GM12878 (cell line): ENCODE measurements at regions not wholly inside any gene's neighbourhood (a gene's known extent, or its start where the extent isn't known, plus 50 kb on each side); places are given as distances from the start of the nearest gene placed in this dataset.

Experiments used
- ATAC-seq: fragments of 200-7000 bp; cut with Tn5 transposase; 3 replicates; pipeline ENCODE4 v1.9.1; 2020; ENCODE audit warnings: mild to moderate bottlenecking, moderate library complexity
- BruUV-seq: library from RNA; stranded (reverse); fragments of 400-500 nt; replicated peaks from 2 replicates; lab custom pipeline; 2021; lab: Mats Ljungman, UMichigan
- CTCF ChIA-PET: fragments of 300-600 bp; sonication (Branson Sonifier 250); formaldehyde crosslinking; extraction: SDS; loops from one replicate; lab custom pipeline; 2021; ENCODE audit warnings: inconsistent platforms; lab: Yijun Ruan, JAX
- POLR2A ChIA-PET: fragments of 350-600 bp; formaldehyde crosslinking; extraction: SDS; loops from one replicate; lab custom pipeline; 2021; ENCODE audit warnings: inconsistent platforms; lab: Charles Lee
- RAD21 ChIA-PET: fragments of 300-600 bp; sonication (Branson Sonifier 250); formaldehyde crosslinking; loops from one replicate; lab custom pipeline; 2023; ENCODE audit warnings: antibody characterized with exemption; ENCODE audit not compliant: unreplicated experiment; lab: Charles Lee
- SMC1A ChIA-PET: fragments of 300-600 bp; sonication (Branson Sonifier 250); formaldehyde crosslinking; loops from one replicate; lab custom pipeline; 2023; ENCODE audit not compliant: unreplicated experiment, uncharacterized antibody; lab: Charles Lee
- DNase-seq: peaks from one replicate; pipeline ENCODE4 v3.0.0-alpha.2; 2011; ENCODE audit warnings: low read depth, low spot score
- FAIRE-seq: peaks from 3 replicates; lab custom pipeline; 2011; peaks lifted over from hg19 to GRCh38; lab: Jason Lieb, UNC
- H2AFZ ChIP-seq: 2 replicates; pipeline ENCODE4 v1.6.0; 2011; ENCODE audit warnings: low read depth, low read length, control low read depth; ENCODE audit not compliant: control insufficient read depth
- H3K27ac ChIP-seq: 2 replicates; pipeline ENCODE4 v1.5.1; 2011; ENCODE audit warnings: control low read depth; ENCODE audit not compliant: control insufficient read depth, insufficient read depth
- H3K27me3 ChIP-seq, 2 experiments: replicated peaks in 1 of 2; 2 replicates each; pipeline versions ENCODE4 v1.6.0 to v1.6.1; 2011; ENCODE audit warnings: low read length in 1 of 2; ENCODE audit not compliant: control insufficient read depth in 2 of 2, insufficient read depth in 2 of 2
- H3K36me3 ChIP-seq, 2 experiments: 2 replicates each; pipeline ENCODE4 v1.5.1; 2011; ENCODE audit warnings: low read length in 1 of 2; ENCODE audit not compliant: control insufficient read depth in 2 of 2, insufficient read depth in 2 of 2
- H3K4me1 ChIP-seq: 2 replicates; pipeline ENCODE4 v1.6.1; 2011; ENCODE audit warnings: mild to moderate bottlenecking, low read length, moderate library complexity, mixed read lengths; ENCODE audit not compliant: control insufficient read depth, insufficient read depth
- H3K4me2 ChIP-seq: 2 replicates; pipeline ENCODE4 v1.6.0; 2011; ENCODE audit warnings: control low read depth; ENCODE audit not compliant: control insufficient read depth, insufficient read depth
- H3K4me3 ChIP-seq: fragments of 200-600 bp; sonication (generic); 2 replicates; pipeline ENCODE4 v1.5.1; 2016
- H3K79me2 ChIP-seq: 2 replicates; pipeline ENCODE4 v1.6.0; 2011; ENCODE audit warnings: low read length; ENCODE audit not compliant: control insufficient read depth, insufficient read depth
- H3K9ac ChIP-seq: 2 replicates; pipeline ENCODE4 v1.8.0; 2011; ENCODE audit warnings: low read length, control low read depth, mixed read lengths; ENCODE audit not compliant: control insufficient read depth, insufficient read depth
- H3K9me3 ChIP-seq: replicated peaks from 3 replicates; pipeline ENCODE4 v1.5.1; 2011; ENCODE audit warnings: mild to moderate bottlenecking, low read length; ENCODE audit not compliant: control insufficient read depth, insufficient read depth
- H4K20me1 ChIP-seq: 2 replicates; pipeline ENCODE4 v1.6.0; 2011; ENCODE audit not compliant: control insufficient read depth, insufficient read depth
- BMI1 ChIP-seq: fragments of 450-650 bp; IDR thresholded peaks from 2 replicates; pipeline ENCODE4 v1.6.1; 2016; ENCODE audit warnings: mild to moderate bottlenecking, moderate library complexity, borderline replicate concordance
- CHD4 ChIP-seq: fragments of 200-600 bp; sonication (generic); IDR thresholded peaks from 2 replicates; pipeline ENCODE4 v1.6.1; 2016; ENCODE audit warnings: mild to moderate bottlenecking
- JUNB ChIP-seq: IDR thresholded peaks from 2 replicates; pipeline ENCODE4 v1.6.1; 2016; ENCODE audit warnings: antibody characterized with exemption, mild to moderate bottlenecking
- KLF5 ChIP-seq: fragments of 450-650 bp; IDR thresholded peaks from 2 replicates; pipeline ENCODE4 v1.6.1; 2014; ENCODE audit warnings: mild to moderate bottlenecking; ENCODE audit not compliant: partially characterized antibody
- MEF2A ChIP-seq: IDR thresholded peaks from 2 replicates; pipeline ENCODE4 v1.6.1; 2011; ENCODE audit warnings: low read depth, mild to moderate bottlenecking, low read length, moderate library complexity; ENCODE audit not compliant: insufficient read depth
- SMAD5 ChIP-seq: IDR thresholded peaks from 2 replicates; pipeline ENCODE4 v1.6.1; 2016; ENCODE audit warnings: antibody characterized with exemption, low read depth
- SUZ12 ChIP-seq: fragments of 200-600 bp; sonication (generic); IDR thresholded peaks from one replicate; pipeline ENCODE4 v1.6.1; 2018; ENCODE audit warnings: antibody characterized with exemption, mild to moderate bottlenecking; ENCODE audit not compliant: unreplicated experiment
- TAF1 ChIP-seq: IDR thresholded peaks from 2 replicates; pipeline ENCODE4 v1.6.1; 2011; ENCODE audit warnings: mild to moderate bottlenecking, low read depth, low read length, borderline replicate concordance
- WGBS: methylation state at CpG from one replicate; pipeline ENCODE4 v1.1.6; 2016; ENCODE audit warnings: low lambda C conversion rate; ENCODE audit not compliant: insufficient replicate concordance, insufficient coverage; ENCODE audit errors: missing lambda C conversion rate; 5-methylcytosine and 5-hydroxymethylcytosine counted together
- in situ Hi-C: fragments of 300-500 bp; cut with MboI; formaldehyde crosslinking; loops from 9 replicates; pipeline ENCODE4 v1.14.3; 2018; ENCODE audit warnings: mixed read lengths
- intact Hi-C: fragments of 100-400 bp; cut with micrococcal nuclease; formaldehyde crosslinking; loops from one replicate; pipeline ENCODE4 v1.14.2; 2022; ENCODE audit not compliant: unreplicated experiment
- TF ChIP-seq, protein P1 (sequence below): IDR thresholded peaks from 2 replicates; pipeline ENCODE4 v1.6.1; 2012; ENCODE audit warnings: low read depth, low read length, improper control_type of control experiment
- TF ChIP-seq, protein P2 (sequence below): fragments of 450-650 bp; IDR thresholded peaks from 2 replicates; pipeline ENCODE4 v1.6.1; 2017; ENCODE audit warnings: antibody characterized with exemption, mild to moderate bottlenecking, moderate library complexity

- DNase-seq = no peak
Measured at GRCh38 chr2:139911160-139911559, 1131.0 kb upstream of the NXPH2 start.

More at GRCh38 chr2:139911160-139911559, 1131.0 kb upstream of the NXPH2 start:
- Histone ChIP-seq H3K79me2 (no peaks in the 10 kb centered on the region), H3K9me3 (no peaks in the 10 kb centered on the region)
- TF ChIP-seq SUZ12 (no peak), CHD4 (no peak), SMAD5 (no peak), TAF1 (no peak), MEF2A (no peak), JUNB (no peak), BMI1 (no peak), KLF5 (no peak)
- TF ChIP-seq, protein P1, sequence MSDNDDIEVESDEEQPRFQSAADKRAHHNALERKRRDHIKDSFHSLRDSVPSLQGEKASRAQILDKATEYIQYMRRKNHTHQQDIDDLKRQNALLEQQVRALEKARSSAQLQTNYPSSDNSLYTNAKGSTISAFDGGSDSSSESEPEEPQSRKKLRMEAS = no peak
- TF ChIP-seq, protein P2, sequence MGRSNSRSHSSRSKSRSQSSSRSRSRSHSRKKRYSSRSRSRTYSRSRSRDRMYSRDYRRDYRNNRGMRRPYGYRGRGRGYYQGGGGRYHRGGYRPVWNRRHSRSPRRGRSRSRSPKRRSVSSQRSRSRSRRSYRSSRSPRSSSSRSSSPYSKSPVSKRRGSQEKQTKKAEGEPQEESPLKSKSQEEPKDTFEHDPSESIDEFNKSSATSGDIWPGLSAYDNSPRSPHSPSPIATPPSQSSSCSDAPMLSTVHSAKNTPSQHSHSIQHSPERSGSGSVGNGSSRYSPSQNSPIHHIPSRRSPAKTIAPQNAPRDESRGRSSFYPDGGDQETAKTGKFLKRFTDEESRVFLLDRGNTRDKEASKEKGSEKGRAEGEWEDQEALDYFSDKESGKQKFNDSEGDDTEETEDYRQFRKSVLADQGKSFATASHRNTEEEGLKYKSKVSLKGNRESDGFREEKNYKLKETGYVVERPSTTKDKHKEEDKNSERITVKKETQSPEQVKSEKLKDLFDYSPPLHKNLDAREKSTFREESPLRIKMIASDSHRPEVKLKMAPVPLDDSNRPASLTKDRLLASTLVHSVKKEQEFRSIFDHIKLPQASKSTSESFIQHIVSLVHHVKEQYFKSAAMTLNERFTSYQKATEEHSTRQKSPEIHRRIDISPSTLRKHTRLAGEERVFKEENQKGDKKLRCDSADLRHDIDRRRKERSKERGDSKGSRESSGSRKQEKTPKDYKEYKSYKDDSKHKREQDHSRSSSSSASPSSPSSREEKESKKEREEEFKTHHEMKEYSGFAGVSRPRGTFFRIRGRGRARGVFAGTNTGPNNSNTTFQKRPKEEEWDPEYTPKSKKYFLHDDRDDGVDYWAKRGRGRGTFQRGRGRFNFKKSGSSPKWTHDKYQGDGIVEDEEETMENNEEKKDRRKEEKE = no peak
- TF ChIP-seq, all 136 proteins: peak for 0
- no peaks in the 10 kb centered on the region for H3K27me3 ChIP-seq
- H2AFZ ChIP-seq = no peak overlapping the region
- 51% methylated on average over 3 of the region's 3 CpGs for WGBS
- ATAC-seq = no peak
- H3K36me3 ChIP-seq = no peaks in the 10 kb centered on the region; a peak in 1 of 4 replicates
- FAIRE-seq = no peak
- intact Hi-C loops = no loop called here
- no TSS peak for BruUV-seq
- ChIA-PET CTCF (no interaction called here), SMC1A (no interaction called here), RAD21 (no interaction called here), POLR2A (no interaction called here)
- H3K4me3 ChIP-seq = no peak overlapping the region
- no peaks in the 10 kb centered on the region for H4K20me1 ChIP-seq
- in situ Hi-C loops = no loop called here
- H3K4me1 ChIP-seq = no peaks in the 10 kb centered on the region
- H3K27ac ChIP-seq = no peak overlapping the region
- H3K9ac ChIP-seq = no peak overlapping the region
- H3K4me2 ChIP-seq = no peak overlapping the region
